ENCODE measurements at regions not wholly inside any gene's neighbourhood (a gene's known extent, or its start where the extent isn't known, plus 50 kb on each side); places are given as distances from the start of the nearest gene placed in this dataset.

- H3K27ac ChIP-seq, result no peak overlapping the region
- TF ChIP-seq ZFX (IDR thresholded peaks at IDR 0.05; ENCODE audit: borderline replicate concordance) (no peak), CTCF (IDR thresholded peaks at IDR 0.05) (no peak)
Measured at GRCh38 chr5:89981021-89981420, 428.5 kb downstream of the CETN3 start.

- no peak for TF ChIP-seq CTCF (IDR thresholded peaks at IDR 0.05)
- no peak for TF ChIP-seq ZFX (IDR thresholded peaks at IDR 0.05; ENCODE audit: borderline replicate concordance)
- no peak overlapping the region for H3K27ac ChIP-seq
Measured at GRCh38 chr5:89973516-89973915, 436.0 kb downstream of the CETN3 start.

DNA sequence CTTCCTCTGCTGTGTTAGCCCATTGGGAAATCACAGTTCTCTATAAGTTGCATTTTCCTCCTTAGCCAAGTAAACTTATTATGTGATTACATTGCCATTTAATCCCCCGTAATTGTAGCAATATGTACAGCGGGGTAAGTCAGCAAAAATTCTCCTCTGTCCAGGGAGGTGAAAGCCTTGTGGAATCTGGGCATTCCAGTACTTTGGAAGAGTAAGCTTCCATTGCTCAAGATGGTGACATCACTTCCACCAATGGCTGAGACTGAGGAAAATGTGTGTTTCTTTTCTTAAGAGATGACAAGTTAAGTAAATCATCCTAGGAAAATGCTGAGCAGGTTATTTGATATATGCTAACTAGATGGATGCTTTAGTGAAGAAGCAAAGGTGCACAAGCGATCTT lies 436.7 kb downstream of the CETN3 start:
- TF ChIP-seq ZFX (IDR thresholded peaks at IDR 0.05; ENCODE audit: borderline replicate concordance) (no peak), CTCF (IDR thresholded peaks at IDR 0.05) (no peak)
- H3K27ac ChIP-seq, result no peak overlapping the region

- TF ChIP-seq CTCF (IDR thresholded peaks at IDR 0.05) (no peak), ZFX (IDR thresholded peaks at IDR 0.05; ENCODE audit: borderline replicate concordance) (no peak)
- H3K27ac ChIP-seq, result no peak overlapping the region
Measured at GRCh38 chr5:89968958-89969381, 440.6 kb downstream of the CETN3 start.

GRCh38 chr5:89967771-89968444 lies 441.6 kb downstream of the CETN3 start:
- TF ChIP-seq CTCF (IDR thresholded peaks at IDR 0.05) (no peak), ZFX (IDR thresholded peaks at IDR 0.05; ENCODE audit: borderline replicate concordance) (no peak)
- H3K27ac ChIP-seq, result no peak overlapping the region

- TF ChIP-seq ZFX (IDR thresholded peaks at IDR 0.05; ENCODE audit: borderline replicate concordance), result no peak
- TF ChIP-seq CTCF (IDR thresholded peaks at IDR 0.05), result no peak
- H3K27ac ChIP-seq, result no peak overlapping the region
Measured at GRCh38 chr5:89956838-89957237, 452.7 kb downstream of the CETN3 start.

DNA sequence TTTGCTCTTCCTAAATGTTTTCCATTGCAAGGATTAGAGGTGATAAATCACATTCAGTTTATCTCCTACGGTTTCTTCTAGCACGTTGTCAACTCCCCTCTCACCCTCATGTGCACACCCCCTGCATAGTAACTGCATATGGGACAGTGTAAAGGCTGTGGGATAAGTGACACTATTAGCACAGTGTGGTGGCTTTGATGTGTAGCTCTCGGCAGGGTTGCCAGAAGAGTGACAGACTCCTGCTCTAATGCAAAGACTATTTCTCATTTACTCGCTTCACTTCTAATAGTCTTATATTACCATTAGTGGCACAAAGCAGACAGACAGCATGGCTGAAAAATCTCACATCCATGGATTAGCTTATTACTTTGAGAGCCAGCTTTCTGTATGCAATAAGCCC lies 454.6 kb downstream of the CETN3 start:
- no peak overlapping the region for H3K27ac ChIP-seq
- TF ChIP-seq CTCF (IDR thresholded peaks at IDR 0.05) (no peak), ZFX (IDR thresholded peaks at IDR 0.05; ENCODE audit: borderline replicate concordance) (no peak)
